Suprapubic skin (tissue), 4 donors: ENCODE measurements at regions not wholly inside any gene's neighbourhood (a gene's known extent, or its start where the extent isn't known, plus 50 kb on each side); places are given as distances from the start of the nearest gene placed in this dataset.
"Not testable (repeated sequence)": the region's sequence is repeated elsewhere in the genome, so short reads cannot be mapped to it uniquely, and the experiment has no call there.

ENCODE experiments used
- CTCF ChIP-seq, 2 donors: fragments of 200-600 bp in 1 of 2; fragments of 450-650 bp in 1 of 2; sonication (generic) in 1 of 2; IDR thresholded peaks; one replicate each; pipeline ENCODE4 v1.5.1; 2016 to 2019; ENCODE audit warnings: antibody characterized with exemption in 2 of 2, mild to moderate bottlenecking in 1 of 2, moderate library complexity in 1 of 2
- EP300 ChIP-seq: sonication (generic); formaldehyde crosslinking; IDR thresholded peaks from one replicate; pipeline ENCODE4 v1.6.1; 2017; ENCODE audit warnings: antibody characterized with exemption
- POLR2A ChIP-seq, 2 donors: fragments of 450-650 bp; IDR thresholded peaks; one replicate each; pipeline ENCODE4 v1.6.1; 2017; ENCODE audit warnings: antibody characterized with exemption in 2 of 2, mild to moderate bottlenecking in 2 of 2, moderate library complexity in 2 of 2
- POLR2AphosphoS5 ChIP-seq, 3 donors: sonication (generic); formaldehyde crosslinking; IDR thresholded peaks; one replicate each; pipeline ENCODE4 v1.6.1; 2017; ENCODE audit warnings: antibody characterized with exemption in 3 of 3

GRCh38 chr2:89233931-89234330 is 542.5 kb downstream of the RPIA start:
- TF ChIP-seq CTCF (IDR thresholded peaks at IDR 0.05); POLR2AphosphoS5 (IDR thresholded peaks at IDR 0.05); EP300; POLR2A (IDR thresholded peaks at IDR 0.05): not testable (repeated sequence)
